ENCODE measurements at regions not wholly inside any gene's neighbourhood (a gene's known extent, or its start where the extent isn't known, plus 50 kb on each side); places are given as distances from the start of the nearest gene placed in this dataset.

GRCh38 chr3:159929171-159930141 lies 59.2 kb upstream of the IL12A start:
- peak; percentile 61 to 63 for TF ChIP-seq CTCF (conservative IDR thresholded peaks at IDR 0.05 in 1 of 2, IDR thresholded peaks at IDR 0.05 in 1 of 2; ENCODE audit: low read depth in 1 of 2, low read length in 2 of 2)
- TF ChIP-seq EZH2 (IDR thresholded peaks at IDR 0.05; ENCODE audit: low read length, missing control alignments): no peak
